ENCODE measurements at regions not wholly inside any gene's neighbourhood (a gene's known extent, or its start where the extent isn't known, plus 50 kb on each side); places are given as distances from the start of the nearest gene placed in this dataset.
"Not testable (repeated sequence)": the region's sequence is repeated elsewhere in the genome, so short reads cannot be mapped to it uniquely, and the experiment has no call there.

DNA sequence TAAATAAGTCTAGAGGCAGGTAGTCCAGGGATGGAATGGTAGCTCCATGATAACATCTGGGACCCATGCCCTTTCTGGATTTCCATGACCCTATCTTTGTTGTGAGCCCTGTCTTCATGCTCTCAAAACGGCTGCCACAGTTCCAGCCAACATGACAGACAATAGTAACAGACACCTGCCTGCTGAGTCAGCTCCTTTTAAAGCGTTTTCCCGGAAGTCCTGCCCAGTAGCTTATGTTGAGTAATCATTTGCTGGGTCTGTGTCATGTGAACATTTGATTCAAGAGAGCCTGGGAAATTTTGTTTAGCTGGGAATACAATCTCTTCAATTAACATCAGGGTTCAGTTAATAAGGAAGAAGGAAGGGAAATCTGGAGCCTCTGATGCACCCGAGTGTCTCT is 262.2 kb upstream of the SULF2 start:
- H3K27ac ChIP-seq, result no peak overlapping the region
- DNase-seq (ENCODE audit: low spot score), result no peak

DNA sequence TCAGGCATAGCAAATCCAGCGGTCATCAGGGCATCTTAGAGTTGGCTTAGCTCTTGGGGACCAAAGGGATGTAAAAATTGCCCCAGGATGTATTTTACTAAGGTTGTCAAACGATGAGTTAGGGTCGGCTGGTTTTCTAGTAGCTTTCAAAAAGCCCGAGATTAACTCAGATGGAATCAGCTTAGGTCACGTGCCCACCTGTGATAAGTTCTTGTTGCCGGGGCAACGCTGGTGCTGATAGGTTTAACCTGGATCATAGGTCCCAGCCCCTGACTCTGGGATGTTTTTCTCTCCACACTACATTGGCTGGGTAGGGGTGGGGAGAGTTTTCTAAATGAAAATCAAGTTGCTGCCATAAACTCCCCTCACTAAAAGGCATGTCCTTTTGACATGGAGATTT is 257.3 kb upstream of the SULF2 start:
- DNase-seq (ENCODE audit: low spot score), result peak; percentile 3
- no peak overlapping the region for H3K27ac ChIP-seq
- H3K4me3 ChIP-seq, result no peak overlapping the region
- TF ChIP-seq, protein P1, sequence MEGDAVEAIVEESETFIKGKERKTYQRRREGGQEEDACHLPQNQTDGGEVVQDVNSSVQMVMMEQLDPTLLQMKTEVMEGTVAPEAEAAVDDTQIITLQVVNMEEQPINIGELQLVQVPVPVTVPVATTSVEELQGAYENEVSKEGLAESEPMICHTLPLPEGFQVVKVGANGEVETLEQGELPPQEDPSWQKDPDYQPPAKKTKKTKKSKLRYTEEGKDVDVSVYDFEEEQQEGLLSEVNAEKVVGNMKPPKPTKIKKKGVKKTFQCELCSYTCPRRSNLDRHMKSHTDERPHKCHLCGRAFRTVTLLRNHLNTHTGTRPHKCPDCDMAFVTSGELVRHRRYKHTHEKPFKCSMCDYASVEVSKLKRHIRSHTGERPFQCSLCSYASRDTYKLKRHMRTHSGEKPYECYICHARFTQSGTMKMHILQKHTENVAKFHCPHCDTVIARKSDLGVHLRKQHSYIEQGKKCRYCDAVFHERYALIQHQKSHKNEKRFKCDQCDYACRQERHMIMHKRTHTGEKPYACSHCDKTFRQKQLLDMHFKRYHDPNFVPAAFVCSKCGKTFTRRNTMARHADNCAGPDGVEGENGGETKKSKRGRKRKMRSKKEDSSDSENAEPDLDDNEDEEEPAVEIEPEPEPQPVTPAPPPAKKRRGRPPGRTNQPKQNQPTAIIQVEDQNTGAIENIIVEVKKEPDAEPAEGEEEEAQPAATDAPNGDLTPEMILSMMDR (IDR thresholded peaks at IDR 0.05), result no peak

More for the DNA sequence above, 262.2 kb upstream of the SULF2 start:
- TF ChIP-seq, protein P1 (IDR thresholded peaks at IDR 0.05), result no peak
- no peak overlapping the region for H3K4me3 ChIP-seq

DNA sequence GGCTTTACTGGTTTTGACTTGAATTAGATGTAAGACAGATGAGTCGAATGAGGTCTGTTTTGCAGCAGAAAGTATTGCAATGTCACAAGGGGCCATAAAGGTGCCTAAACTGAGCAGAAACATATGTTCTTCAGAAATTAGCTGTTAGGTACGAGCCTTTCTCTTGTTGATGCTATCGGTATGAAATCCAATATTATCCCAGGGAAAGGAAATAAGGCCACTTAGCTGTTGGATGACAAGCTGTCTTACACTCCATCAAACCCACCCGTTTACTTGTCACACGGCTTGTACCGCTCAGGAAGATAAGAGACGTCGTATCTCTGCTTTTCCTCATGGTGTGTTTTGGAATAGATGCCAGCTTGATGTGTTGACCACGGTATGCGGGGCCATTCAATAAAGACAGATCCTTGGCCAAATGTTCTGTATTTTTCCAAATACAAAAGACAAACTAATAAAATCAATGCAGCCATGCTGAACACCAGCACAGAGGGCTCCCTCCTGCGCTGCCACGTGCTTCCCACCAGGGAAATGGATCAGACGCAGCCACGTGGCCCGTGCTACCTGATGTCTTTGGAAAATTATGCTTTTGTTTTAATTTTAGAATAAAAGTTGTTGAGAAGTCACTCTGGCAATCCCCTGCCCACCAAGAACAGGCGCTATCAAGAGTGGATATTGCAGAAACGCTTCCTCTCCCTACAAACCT is 255.9 kb upstream of the SULF2 start:
- TF ChIP-seq, protein P1 (IDR thresholded peaks at IDR 0.05), result no peak
- no peak overlapping the region for H3K27ac ChIP-seq
- DNase-seq (ENCODE audit: low spot score), result peak; percentile 59

DNA sequence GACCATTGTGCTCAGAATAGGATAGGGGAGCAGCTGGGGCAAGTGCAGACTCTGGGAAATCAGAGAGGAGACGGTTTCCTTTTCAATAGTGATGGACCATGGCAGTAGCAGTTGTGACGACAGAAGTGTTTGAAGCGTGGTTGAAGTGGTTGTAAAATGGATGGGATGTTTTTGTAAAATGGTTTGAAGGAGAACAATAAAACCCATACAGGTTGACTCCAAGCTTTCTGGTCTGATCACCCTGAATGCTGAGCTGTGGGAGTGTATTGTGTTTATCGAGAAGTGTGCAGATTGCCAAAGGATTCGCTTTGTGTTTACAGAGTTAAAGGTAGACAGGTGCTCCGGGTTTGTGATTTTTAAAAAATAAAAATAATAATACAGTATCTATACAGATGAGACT is 255.2 kb upstream of the SULF2 start:
- H3K27ac ChIP-seq, result no peak overlapping the region
- DNase-seq (ENCODE audit: low spot score), result peak; percentile 1
- H3K4me3 ChIP-seq, result no peak overlapping the region
- TF ChIP-seq, protein P1 (IDR thresholded peaks at IDR 0.05), result no peak

More for the DNA sequence above, 255.9 kb upstream of the SULF2 start:
- H3K4me3 ChIP-seq, result no peak overlapping the region

DNA sequence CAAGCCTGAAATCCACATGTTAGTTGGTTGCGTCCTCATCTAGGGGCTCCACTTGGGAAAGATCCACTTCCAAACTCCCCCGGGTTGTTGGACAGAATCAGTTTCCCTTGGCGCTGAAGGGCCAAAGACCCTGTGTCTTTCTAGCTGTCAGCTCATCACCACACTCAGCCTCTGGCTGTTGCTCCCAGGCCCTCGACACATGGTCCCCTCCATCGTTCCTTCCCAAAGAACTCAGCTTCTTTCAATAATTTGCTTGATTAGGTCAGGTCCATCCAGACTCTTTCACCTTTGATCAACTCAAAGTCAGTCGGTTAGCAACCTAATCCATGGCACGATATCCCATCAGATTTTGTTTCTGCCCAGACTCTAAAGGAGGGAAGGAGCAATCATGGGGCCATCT is 254.8 kb upstream of the SULF2 start:
- H3K4me3 ChIP-seq, result no peak overlapping the region
- H3K27ac ChIP-seq, result no peak overlapping the region
- DNase-seq (ENCODE audit: low spot score), result peak; percentile 26
- TF ChIP-seq, protein P1 (IDR thresholded peaks at IDR 0.05), result no peak

DNA sequence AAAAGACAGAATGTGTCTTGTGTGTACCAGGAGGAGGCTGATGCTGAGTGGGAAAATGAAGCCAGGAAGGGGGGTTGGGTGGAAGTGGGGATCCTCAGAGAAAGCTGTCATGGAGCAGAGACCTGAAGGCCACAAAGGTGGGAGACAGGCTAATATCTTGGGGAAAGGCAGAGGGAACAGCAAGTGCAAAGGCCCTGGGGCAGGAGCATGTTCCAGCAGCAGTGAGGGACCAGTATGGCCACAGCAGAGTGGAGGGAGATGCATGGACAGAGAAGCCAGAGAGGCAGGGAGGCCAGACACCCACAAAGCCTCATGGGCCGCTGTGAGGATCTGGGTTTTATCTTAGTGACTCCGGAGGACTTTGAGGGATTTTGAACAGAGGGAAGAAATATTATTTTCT is 254.2 kb upstream of the SULF2 start:
- Histone ChIP-seq H3K27ac (no peak overlapping the region), H3K4me3 (no peak overlapping the region)
- peak; percentile 21 for DNase-seq (ENCODE audit: low spot score)
- TF ChIP-seq, protein P1 (IDR thresholded peaks at IDR 0.05), result no peak

DNA sequence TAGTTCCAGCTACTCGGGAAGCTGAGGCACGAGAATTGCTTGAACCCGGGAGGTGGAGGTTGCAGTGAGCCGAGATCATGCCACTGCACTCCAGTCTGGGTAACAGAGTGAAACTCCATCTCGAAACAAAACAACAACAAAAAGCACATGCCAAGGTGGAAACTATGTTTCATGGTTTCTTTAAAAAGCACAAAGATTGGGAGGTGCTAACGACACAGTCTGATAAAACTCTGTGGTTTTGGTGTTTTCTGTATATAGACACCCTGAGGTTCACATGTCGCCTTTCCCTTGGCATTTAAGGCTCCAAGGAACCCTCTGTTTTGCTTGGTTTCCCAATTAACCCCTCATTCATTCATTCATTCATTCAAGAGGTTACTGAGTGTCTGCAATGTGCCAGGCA is 253.4 kb upstream of the SULF2 start:
- Histone ChIP-seq H3K4me3 (no peak overlapping the region), H3K27ac (no peak overlapping the region)
- TF ChIP-seq, protein P1 (IDR thresholded peaks at IDR 0.05), result no peak
- no peak for DNase-seq (ENCODE audit: low spot score)

DNA sequence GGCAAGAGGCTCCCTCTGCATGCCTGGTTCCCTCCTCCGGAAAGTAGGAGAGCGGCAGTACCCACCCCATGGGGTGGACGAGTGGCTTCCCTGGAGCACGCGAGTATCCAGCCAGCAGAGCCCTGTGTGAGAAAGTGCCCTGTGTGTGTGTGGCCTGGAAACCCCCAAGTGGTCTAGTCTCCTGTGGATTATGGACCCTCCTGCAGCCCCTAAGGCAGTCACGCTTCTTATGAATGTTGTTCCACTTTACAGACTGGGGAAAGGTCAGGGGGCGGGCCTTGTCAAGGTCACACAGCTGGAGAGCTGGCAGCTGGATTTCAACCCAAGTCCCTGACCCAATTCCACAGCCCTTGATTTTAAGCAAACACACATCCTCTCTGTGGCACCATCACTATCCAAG is 252.5 kb upstream of the SULF2 start:
- not testable (repeated sequence) for H3K27ac ChIP-seq, H3K4me3 ChIP-seq
- DNase-seq (ENCODE audit: low spot score), result peak; percentile 40
